SHP77 (cell line): ENCODE measurements at regions not wholly inside any gene's neighbourhood (a gene's known extent, or its start where the extent isn't known, plus 50 kb on each side); places are given as distances from the start of the nearest gene placed in this dataset.

Experiments
- DNase-seq, 2 experiments: peaks; one replicate each; lab custom pipeline; 2025; lab: John Stamatoyannopoulos, UW

GRCh38 chr1:25055961-25056360, 125.9 kb upstream of the RUNX3 start:
- no peak for DNase-seq

- no peak for DNase-seq
These were observed 125.3 kb upstream of the RUNX3 start for GRCh38 chr1:25055324-25055780.

GRCh38 chr1:25054526-25055323, 124.6 kb upstream of the RUNX3 start:
- DNase-seq = no peak

GRCh38 chr1:25053576-25054250, 123.6 kb upstream of the RUNX3 start:
- DNase-seq = no peak

- no peak for DNase-seq
These were observed 121.8 kb upstream of the RUNX3 start for GRCh38 chr1:25051906-25052305.

- peak; percentile 81 to 90 for DNase-seq
These were observed 121.4 kb upstream of the RUNX3 start for GRCh38 chr1:25051504-25051903.

- DNase-seq = peak in 1 of 2 experiments; percentile 29
These were observed 120.1 kb upstream of the RUNX3 start for GRCh38 chr1:25050165-25050564.

GRCh38 chr1:25049190-25049589, 119.1 kb upstream of the RUNX3 start:
- no peak for DNase-seq

- no peak for DNase-seq
These were observed 118.7 kb upstream of the RUNX3 start for GRCh38 chr1:25048728-25049127.

GRCh38 chr1:25047506-25048240, 117.6 kb upstream of the RUNX3 start:
- no peak for DNase-seq

- DNase-seq = no peak
These were observed 116.1 kb upstream of the RUNX3 start for GRCh38 chr1:25046194-25046532.

GRCh38 chr1:25045480-25046193, 115.6 kb upstream of the RUNX3 start:
- no peak for DNase-seq

- no peak for DNase-seq
These were observed 113.1 kb upstream of the RUNX3 start for GRCh38 chr1:25043228-25043580.

- DNase-seq = no peak
These were observed 112.5 kb upstream of the RUNX3 start for GRCh38 chr1:25042331-25043227.

GRCh38 chr1:25041916-25042315, 111.8 kb upstream of the RUNX3 start:
- DNase-seq = no peak

GRCh38 chr1:25040122-25040685, 110.1 kb upstream of the RUNX3 start:
- DNase-seq = no peak

GRCh38 chr1:25039229-25039628, 109.2 kb upstream of the RUNX3 start:
- no peak for DNase-seq

GRCh38 chr1:25038699-25039098, 108.6 kb upstream of the RUNX3 start:
- no peak for DNase-seq

- DNase-seq = peak; percentile 32 to 50
These were observed 107.3 kb upstream of the RUNX3 start for GRCh38 chr1:25037174-25038074.

GRCh38 chr1:25036117-25036546, 106.1 kb upstream of the RUNX3 start:
- no peak for DNase-seq
